Trophoblast cell (in vitro differentiated cells and primary cell): ENCODE measurements at regions not wholly inside any gene's neighbourhood (a gene's known extent, or its start where the extent isn't known, plus 50 kb on each side); places are given as distances from the start of the nearest gene placed in this dataset.

Experiments
- DNase-seq, 2 donors: peaks; one replicate each; pipeline ENCODE4 v3.0.0-alpha.2; 2016
- H2AFZ ChIP-seq: 2 replicates; pipeline ENCODE4 v1.6.1; 2013; ENCODE audit warnings: low read length, moderate library complexity, mild to moderate bottlenecking; ENCODE audit not compliant: insufficient read depth, poor library complexity
- H2AK5ac ChIP-seq: 2 replicates; pipeline ENCODE4 v1.6.1; 2013; ENCODE audit warnings: mild to moderate bottlenecking, low read length
- H2BK120ac ChIP-seq: 2 replicates; pipeline ENCODE4 v1.6.1; 2013; ENCODE audit warnings: low read length, mild to moderate bottlenecking, moderate library complexity; ENCODE audit not compliant: insufficient read depth, poor library complexity
- H2BK12ac ChIP-seq: 2 replicates; pipeline ENCODE4 v1.6.1; 2013; ENCODE audit warnings: mild to moderate bottlenecking, low read length, moderate library complexity
- H2BK5ac ChIP-seq: 2 replicates; pipeline ENCODE4 v1.6.1; 2013; ENCODE audit warnings: low read length, low read depth, moderate library complexity, mild to moderate bottlenecking; ENCODE audit not compliant: poor library complexity
- H3K14ac ChIP-seq: 2 replicates; pipeline ENCODE4 v1.6.1; 2013; ENCODE audit warnings: mild to moderate bottlenecking, low read length
- H3K18ac ChIP-seq: 2 replicates; pipeline ENCODE4 v1.6.1; 2013; ENCODE audit warnings: mild to moderate bottlenecking, low read length
- H3K23ac ChIP-seq: 2 replicates; pipeline ENCODE4 v1.6.1; 2013; ENCODE audit warnings: low read length
- H3K27ac ChIP-seq: 2 replicates; pipeline ENCODE4 v1.5.1; 2013; ENCODE audit warnings: low read depth, mild to moderate bottlenecking, inconsistent platforms, low read length, moderate library complexity
- H3K27me3 ChIP-seq: 2 replicates; pipeline ENCODE4 v1.6.1; 2013; ENCODE audit warnings: inconsistent platforms, mild to moderate bottlenecking, low read length, moderate library complexity; ENCODE audit not compliant: insufficient read depth
- H3K36me3 ChIP-seq, 2 experiments: 1 replicate in 1 of 2; 2 replicates in 1 of 2; pipeline ENCODE4 v1.6.1; 2013; ENCODE audit warnings: low read length in 2 of 2, mild to moderate bottlenecking in 2 of 2, moderate library complexity in 1 of 2; ENCODE audit not compliant: insufficient read depth in 2 of 2, control insufficient read depth in 1 of 2
- H3K4ac ChIP-seq: 2 replicates; pipeline ENCODE4 v1.6.1; 2013; ENCODE audit warnings: low read depth, mild to moderate bottlenecking, low read length, moderate library complexity
- H3K4me1 ChIP-seq, 2 experiments: 1 replicate in 1 of 2; 2 replicates in 1 of 2; pipeline ENCODE4 v1.6.1; 2013; ENCODE audit warnings: low read length in 2 of 2, mild to moderate bottlenecking in 2 of 2, moderate library complexity in 1 of 2; ENCODE audit not compliant: insufficient read depth in 2 of 2, control insufficient read depth in 1 of 2
- H3K4me2 ChIP-seq: 2 replicates; pipeline ENCODE4 v1.6.1; 2013; ENCODE audit warnings: inconsistent platforms, mild to moderate bottlenecking, low read length, moderate library complexity
- H3K4me3 ChIP-seq: 2 replicates; pipeline ENCODE4 v1.5.1; 2013; ENCODE audit warnings: mild to moderate bottlenecking, low read depth, low read length, inconsistent platforms
- H3K79me1 ChIP-seq: one replicate; pipeline ENCODE4 v1.6.1; 2013; ENCODE audit warnings: low read length
- H3K79me2 ChIP-seq: 2 replicates; pipeline ENCODE4 v1.6.1; 2013; ENCODE audit warnings: low read length, mild to moderate bottlenecking; ENCODE audit not compliant: control insufficient read depth, insufficient read depth, poor library complexity
- H3K9ac ChIP-seq: 2 replicates; pipeline ENCODE4 v1.6.1; 2013; ENCODE audit warnings: mild to moderate bottlenecking, low read length
- H3K9me3 ChIP-seq: 2 replicates; pipeline ENCODE4 v1.6.1; 2013; ENCODE audit warnings: low read depth, mild to moderate bottlenecking, control low read depth, inconsistent platforms, low read length; ENCODE audit not compliant: insufficient read depth
- H4K12ac ChIP-seq: 2 replicates; pipeline ENCODE4 v1.6.1; 2013; ENCODE audit warnings: low read depth, mild to moderate bottlenecking, low read length, moderate library complexity
- H4K8ac ChIP-seq: 2 replicates; pipeline ENCODE4 v1.6.1; 2013; ENCODE audit warnings: low read depth, mild to moderate bottlenecking, low read length, moderate library complexity
- H4K91ac ChIP-seq: one replicate; pipeline ENCODE4 v1.6.1; 2013; ENCODE audit warnings: low read depth, mild to moderate bottlenecking, low read length, moderate library complexity
- WGBS: extraction: QIAGEN DNeasy Blood & Tissue Kit; methylation state at CpG from one replicate; pipeline ENCODE4 v1.1.7; 2013; ENCODE audit warnings: missing lambda C conversion rate; ENCODE audit not compliant: insufficient read length, insufficient coverage; ENCODE audit errors: extremely low coverage; 5-methylcytosine and 5-hydroxymethylcytosine counted together

DNA sequence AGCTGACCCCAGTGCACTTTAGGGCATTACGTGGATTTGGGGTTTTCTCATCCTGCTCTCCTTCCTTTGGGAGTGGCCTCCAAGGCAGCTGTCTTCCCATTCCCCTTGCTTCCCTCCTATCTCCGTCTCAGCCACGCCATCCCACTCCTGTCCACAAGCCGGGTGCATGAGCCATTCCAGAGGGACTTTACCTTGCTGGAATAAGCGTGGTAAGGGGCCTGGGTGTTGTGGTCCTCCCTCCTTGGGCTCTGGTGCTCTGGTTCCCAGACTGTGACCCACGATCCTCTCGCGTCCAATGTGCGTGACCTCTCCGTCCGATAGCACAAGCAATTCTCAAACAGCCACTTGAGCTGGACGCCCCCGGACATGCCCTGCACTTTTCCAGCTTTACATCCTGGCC, 60.6 kb upstream of the NKX2-2 start:
- Histone ChIP-seq H4K12ac (no peak overlapping the region), H3K79me2 (no peaks in the 10 kb centered on the region), H3K9ac (no peak overlapping the region), H3K36me3 (no peaks in the 10 kb centered on the region), H2BK120ac (no peak overlapping the region), H3K23ac (no peak overlapping the region), H3K27ac (no peak overlapping the region), H3K14ac (no peak overlapping the region), H2BK5ac (no peak overlapping the region), H3K4me3 (no peak overlapping the region), H2AFZ (no peak overlapping the region), H3K18ac (no peak overlapping the region), H2BK12ac (no peak overlapping the region), H4K8ac (no peak overlapping the region), H3K4ac (no peak overlapping the region), H3K4me2 (no peak overlapping the region), H3K9me3 (no peaks in the 10 kb centered on the region), H2AK5ac (no peak overlapping the region), H3K27me3 (no peaks in the 10 kb centered on the region), H4K91ac (no peak overlapping the region), H3K4me1 (no peaks in the 10 kb centered on the region), H3K79me1 (no peaks in the 10 kb centered on the region)
- WGBS: no CpG with 5 or more reads among the region's 13 CpGs
- DNase-seq: no peak

DNA sequence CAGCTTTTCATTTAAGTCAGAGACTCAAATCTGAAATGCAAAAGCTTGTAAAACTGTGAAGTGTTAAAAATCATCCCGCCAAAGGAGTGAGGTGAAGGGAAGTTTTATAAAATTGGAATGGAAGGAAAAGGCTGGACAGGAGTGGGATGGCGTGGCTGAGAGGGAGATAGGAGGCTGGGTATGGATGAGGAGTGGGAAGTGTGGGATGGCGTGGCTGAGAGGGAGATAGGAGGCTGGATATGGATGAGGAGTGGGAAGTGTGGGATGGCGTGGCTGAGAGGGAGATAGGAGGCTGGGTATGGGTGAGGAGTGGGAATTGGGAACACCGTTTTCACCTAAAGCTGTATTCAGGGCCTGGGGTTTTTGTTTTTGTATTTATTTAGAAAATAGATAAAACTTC, 59.4 kb upstream of the NKX2-2 start:
- Histone ChIP-seq H2BK12ac (no peak overlapping the region), H3K27me3 (no peaks in the 10 kb centered on the region), H2AK5ac (no peak overlapping the region), H3K4me1 (no peaks in the 10 kb centered on the region), H3K4ac (no peak overlapping the region), H3K4me2 (no peak overlapping the region), H3K27ac (no peak overlapping the region), H3K36me3 (no peaks in the 10 kb centered on the region), H4K8ac (no peak overlapping the region), H3K79me1 (no peaks in the 10 kb centered on the region), H3K79me2 (no peaks in the 10 kb centered on the region), H2BK120ac (no peak overlapping the region), H3K23ac (no peak overlapping the region), H2AFZ (no peak overlapping the region), H4K91ac (no peak overlapping the region), H3K18ac (no peak overlapping the region), H4K12ac (no peak overlapping the region), H3K4me3 (no peak overlapping the region), H2BK5ac (no peak overlapping the region), H3K9me3 (no peaks in the 10 kb centered on the region), H3K9ac (no peak overlapping the region), H3K14ac (no peak overlapping the region)
- 100% methylated on average over 1 of the region's 5 CpGs for WGBS
- DNase-seq: no peak

DNA sequence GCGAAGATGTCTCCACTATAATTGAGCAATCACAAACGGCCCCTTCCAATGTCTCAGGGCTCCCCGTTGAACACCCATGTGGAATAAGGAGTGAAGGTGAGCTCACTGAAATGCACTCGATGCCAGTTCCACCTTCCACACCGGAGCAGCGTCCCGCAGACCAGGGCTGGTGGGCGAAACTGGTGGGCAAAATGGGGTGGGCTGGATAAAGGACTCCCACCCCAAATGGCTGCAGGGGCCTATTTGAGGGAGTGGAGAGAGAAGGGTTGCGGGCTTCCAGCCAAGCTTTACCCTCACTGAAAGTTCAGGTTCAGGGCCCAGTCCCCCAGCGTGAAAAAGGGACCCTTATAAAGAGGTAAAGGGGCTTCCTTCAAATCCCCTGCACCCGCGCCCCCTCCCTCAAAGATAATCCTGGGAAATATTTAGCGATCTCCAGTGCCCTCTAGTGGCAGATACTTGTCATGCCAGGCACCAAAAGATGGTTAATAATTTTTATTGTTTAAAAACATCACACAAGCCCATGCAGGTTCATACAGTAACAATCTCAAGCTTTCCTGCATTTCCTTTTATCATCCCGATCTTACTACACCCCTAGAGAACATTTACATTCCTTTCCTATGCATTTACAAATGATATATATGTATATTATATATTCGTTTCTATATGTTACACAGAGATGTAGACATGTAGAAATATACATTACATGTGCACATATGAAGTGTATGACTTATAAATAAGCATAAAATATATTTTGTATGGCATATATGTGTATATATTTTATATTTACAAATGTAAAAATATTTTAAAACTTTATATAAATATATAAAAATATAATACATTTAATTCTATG, 58.2 kb upstream of the NKX2-2 start:
- H3K14ac ChIP-seq: no peak overlapping the region
- H3K79me2 ChIP-seq: no peaks in the 10 kb centered on the region
- H4K12ac ChIP-seq: no peak overlapping the region
- H2BK120ac ChIP-seq: no peak overlapping the region
- H2AK5ac ChIP-seq: no peak overlapping the region
- no peak overlapping the region for H3K23ac ChIP-seq
- H2BK12ac ChIP-seq: no peak overlapping the region
- no peak overlapping the region for H3K4ac ChIP-seq
- no peaks in the 10 kb centered on the region for H3K4me1 ChIP-seq
- no peak overlapping the region for H4K8ac ChIP-seq
- H3K4me3 ChIP-seq: no peak overlapping the region
- H3K27me3 ChIP-seq: no peaks in the 10 kb centered on the region
- H3K18ac ChIP-seq: no peak overlapping the region
- DNase-seq: peak in 1 of 2 donors; percentile 39
- WGBS: no CpG with 5 or more reads among the region's 15 CpGs
- no peak overlapping the region for H3K4me2 ChIP-seq
- no peaks in the 10 kb centered on the region for H3K9me3 ChIP-seq
- H3K36me3 ChIP-seq: no peaks in the 10 kb centered on the region
- H4K91ac ChIP-seq: no peak overlapping the region
- no peak overlapping the region for H3K9ac ChIP-seq
- no peak overlapping the region for H2BK5ac ChIP-seq
- no peaks in the 10 kb centered on the region for H3K79me1 ChIP-seq
- no peak overlapping the region for H2AFZ ChIP-seq
- H3K27ac ChIP-seq: no peak overlapping the region

DNA sequence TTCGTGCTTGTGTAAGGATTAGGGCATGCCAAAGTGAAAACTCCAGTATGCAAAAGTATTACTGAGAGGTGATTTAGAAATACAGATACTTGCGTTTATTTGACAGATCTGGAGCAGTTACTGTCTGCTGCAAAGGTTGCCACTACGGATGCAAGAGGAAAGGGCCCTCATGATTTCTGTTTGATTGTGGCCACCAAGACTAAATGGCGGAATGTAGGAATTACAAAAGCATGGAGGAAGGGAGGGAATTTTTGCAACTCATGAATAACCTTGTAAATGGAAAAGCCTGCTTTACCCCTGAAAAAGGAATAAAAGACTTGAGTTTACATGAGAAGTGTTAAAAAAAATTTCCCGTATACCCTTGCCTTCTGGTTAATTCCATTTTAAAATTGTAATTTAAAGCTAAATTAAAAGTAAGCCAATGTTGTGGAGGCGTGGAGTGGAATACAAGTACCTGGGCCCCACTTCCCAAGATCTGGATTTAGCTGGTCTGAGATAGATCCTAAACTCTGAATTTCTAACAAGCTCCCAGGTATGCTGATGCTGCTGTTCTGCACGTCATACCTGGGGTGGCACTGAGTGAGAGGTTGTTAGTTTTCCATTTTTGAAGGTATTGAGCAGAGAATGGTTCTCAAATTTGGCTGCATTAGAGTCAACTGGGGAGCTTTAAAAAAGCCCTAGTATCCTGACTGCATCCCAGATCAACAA, 56.6 kb upstream of the NKX2-2 start:
- H2BK120ac ChIP-seq: no peak overlapping the region
- no peak overlapping the region for H2BK5ac ChIP-seq
- H3K14ac ChIP-seq: no peak overlapping the region
- H3K4me1 ChIP-seq: no peaks in the 10 kb centered on the region
- no peak overlapping the region for H4K91ac ChIP-seq
- no peak overlapping the region for H3K4ac ChIP-seq
- H4K12ac ChIP-seq: no peak overlapping the region
- H4K8ac ChIP-seq: no peak overlapping the region
- H3K79me2 ChIP-seq: no peaks in the 10 kb centered on the region
- no peak overlapping the region for H3K4me3 ChIP-seq
- WGBS: no CpG with 5 or more reads among the region's 7 CpGs
- H3K27ac ChIP-seq: no peak overlapping the region
- H3K9me3 ChIP-seq: no peaks in the 10 kb centered on the region
- H3K23ac ChIP-seq: no peak overlapping the region
- no peaks in the 10 kb centered on the region for H3K27me3 ChIP-seq
- no peak overlapping the region for H3K9ac ChIP-seq
- H3K18ac ChIP-seq: no peak overlapping the region
- H3K36me3 ChIP-seq: no peaks in the 10 kb centered on the region
- H2AK5ac ChIP-seq: no peak overlapping the region
- no peak overlapping the region for H2AFZ ChIP-seq
- no peak overlapping the region for H2BK12ac ChIP-seq
- no peaks in the 10 kb centered on the region for H3K79me1 ChIP-seq
- no peak overlapping the region for H3K4me2 ChIP-seq
- no peak for DNase-seq
